ENCODE measurements at regions not wholly inside any gene's neighbourhood (a gene's known extent, or its start where the extent isn't known, plus 50 kb on each side); places are given as distances from the start of the nearest gene placed in this dataset.

DNA sequence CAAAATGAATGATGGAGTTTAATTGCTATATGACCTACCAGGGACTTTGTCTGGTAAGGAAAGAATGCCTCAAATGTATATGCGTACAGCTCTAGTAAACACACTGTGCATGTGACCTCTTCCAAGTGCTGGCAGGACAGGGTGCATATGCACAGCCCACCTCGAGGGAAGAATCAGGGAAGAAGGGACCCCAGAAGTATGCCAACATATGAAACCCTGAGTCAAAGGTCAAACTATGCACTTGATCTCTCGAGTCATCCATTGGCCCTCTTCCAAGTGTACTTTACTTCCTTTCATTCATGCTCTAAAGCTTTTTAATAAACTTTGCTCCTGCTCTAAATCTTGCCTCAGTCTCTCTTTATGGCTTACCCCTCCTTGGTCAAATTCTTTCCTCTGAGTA is 804.6 kb upstream of the COX7C start:
- Histone ChIP-seq H3K27me3 (ENCODE audit: control insufficient read depth, insufficient read depth, low read length) (no peaks in the 10 kb centered on the region), H3K4me3 (ENCODE audit: low read depth, low read length) (no peak overlapping the region), H3K9me3 (ENCODE audit: control insufficient read depth in 2 of 2, low read length in 2 of 2) (no peaks in the 10 kb centered on the region), H3K4me1 (ENCODE audit: control insufficient read depth, insufficient read depth, low read length, poor library complexity, severe bottlenecking) (no peaks in the 10 kb centered on the region), H3K27ac (ENCODE audit: insufficient read depth, low read length, poor library complexity, severe bottlenecking) (no peak overlapping the region), H3K36me3 (ENCODE audit: control insufficient read depth, insufficient read depth, low read length) (no peaks in the 10 kb centered on the region)
- DNase-seq = no peak
- no peak overlapping the region for H3K4me3 Mint-ChIP-seq
- H3K36me3 Mint-ChIP-seq = no peaks in the 10 kb centered on the region
- H3K27me3 Mint-ChIP-seq = no peaks in the 10 kb centered on the region
- peaks cover under 1 to 5% (median 3%) of the 10 kb centered on the region in 7 donors for H3K9me3 Mint-ChIP-seq
- H3K4me1 Mint-ChIP-seq = no peaks in the 10 kb centered on the region
- H3K27ac Mint-ChIP-seq = no peak overlapping the region
- ATAC-seq (ENCODE audit: low read depth in 2 of 2) = no peak

DNA sequence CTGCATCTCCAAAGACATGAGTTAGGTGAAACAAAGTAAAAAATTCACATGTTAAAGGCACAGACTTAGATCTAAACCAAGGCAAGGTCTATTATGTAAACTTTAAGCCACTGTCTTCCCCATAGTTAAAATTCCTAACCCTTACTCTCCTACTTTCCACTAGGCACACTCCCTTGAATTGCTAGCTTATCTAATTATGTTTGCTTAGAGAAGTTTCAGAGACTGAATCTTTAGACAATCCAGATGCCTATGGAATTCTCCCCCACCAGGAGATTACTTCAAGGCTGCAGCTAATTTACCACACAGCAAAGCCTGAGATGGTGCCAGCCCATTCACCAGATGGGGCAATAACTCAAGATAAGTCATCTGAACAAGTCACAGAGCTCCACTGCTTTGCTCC is 803.1 kb upstream of the COX7C start:
- H3K27ac ChIP-seq (ENCODE audit: insufficient read depth, low read length, poor library complexity, severe bottlenecking) = no peak overlapping the region
- H3K4me1 Mint-ChIP-seq = no peaks in the 10 kb centered on the region

DNA sequence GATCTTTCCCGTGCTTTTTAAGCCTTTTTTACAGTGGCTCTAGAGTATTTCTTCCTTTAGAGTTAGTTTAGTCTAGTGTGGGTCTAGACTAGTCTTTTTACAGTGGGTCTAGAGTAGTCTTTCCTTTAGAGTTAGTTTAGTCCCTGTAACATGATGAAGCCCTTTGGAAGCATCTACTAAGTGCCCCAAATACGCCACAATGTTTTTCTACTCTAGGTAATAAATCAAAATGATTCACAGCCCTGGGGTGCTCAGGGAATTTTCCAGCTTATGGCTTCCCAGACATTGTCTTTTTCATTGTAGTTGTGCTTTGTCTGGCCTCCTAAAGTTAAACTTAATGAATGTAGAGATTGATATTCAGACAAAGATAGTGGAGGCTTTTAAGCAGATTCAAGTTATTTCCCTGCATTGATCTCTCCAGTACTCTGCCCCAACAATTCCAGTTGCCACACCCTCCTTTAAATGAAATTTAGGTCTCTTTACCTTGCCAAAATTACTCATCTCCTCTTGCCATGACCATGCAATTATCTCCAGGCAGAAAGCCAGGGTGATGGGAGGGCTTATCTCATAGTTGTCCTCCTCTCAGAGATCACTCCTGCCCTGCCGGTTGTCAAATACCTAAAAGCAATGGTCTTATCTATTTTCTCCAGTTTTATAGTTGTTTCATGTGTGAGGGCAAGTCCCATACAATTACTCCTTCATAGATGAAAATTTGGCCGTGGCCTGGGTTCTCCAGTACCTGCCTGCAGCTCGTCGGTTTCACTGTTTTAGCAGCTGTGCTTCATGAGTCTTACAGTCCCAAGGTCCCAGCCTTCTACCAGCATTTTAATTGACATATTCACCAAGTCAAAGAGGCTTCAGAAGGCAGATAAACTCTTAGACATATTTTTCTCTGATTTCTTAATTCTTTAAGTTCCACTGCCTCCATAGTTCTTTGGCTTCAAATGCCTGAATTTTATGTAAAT is 794.0 kb upstream of the COX7C start:
- Histone ChIP-seq H3K4me1 (ENCODE audit: control insufficient read depth, insufficient read depth, low read length, poor library complexity, severe bottlenecking) (no peaks in the 10 kb centered on the region), H3K9me3 (ENCODE audit: control insufficient read depth in 2 of 2, low read length in 2 of 2) (no peaks in the 10 kb centered on the region), H3K4me3 (ENCODE audit: low read depth, low read length) (no peak overlapping the region), H3K27me3 (ENCODE audit: control insufficient read depth, insufficient read depth, low read length) (no peaks in the 10 kb centered on the region), H3K36me3 (ENCODE audit: control insufficient read depth, insufficient read depth, low read length) (no peaks in the 10 kb centered on the region), H3K27ac (ENCODE audit: insufficient read depth, low read length, poor library complexity, severe bottlenecking) (no peak overlapping the region)
- no peaks in the 10 kb centered on the region for H3K27me3 Mint-ChIP-seq
- no peaks in the 10 kb centered on the region for H3K4me1 Mint-ChIP-seq
- no peaks in the 10 kb centered on the region for H3K36me3 Mint-ChIP-seq
- peaks cover 0 to 3% (median 1%) of the 10 kb centered on the region in 7 donors for H3K9me3 Mint-ChIP-seq
- no peak overlapping the region for H3K27ac Mint-ChIP-seq
- ATAC-seq (ENCODE audit: low read depth in 2 of 2) (no peak), DNase-seq (no peak)
- H3K4me3 Mint-ChIP-seq = no peak overlapping the region

More for the DNA sequence above, 803.1 kb upstream of the COX7C start:
- H3K4me3 ChIP-seq (ENCODE audit: low read depth, low read length) = no peak overlapping the region
- H3K9me3 ChIP-seq (ENCODE audit: control insufficient read depth in 2 of 2, low read length in 2 of 2) = no peaks in the 10 kb centered on the region
- H3K27me3 ChIP-seq (ENCODE audit: control insufficient read depth, insufficient read depth, low read length) = no peaks in the 10 kb centered on the region
- H3K4me1 ChIP-seq (ENCODE audit: control insufficient read depth, insufficient read depth, low read length, poor library complexity, severe bottlenecking) = no peaks in the 10 kb centered on the region
- DNase-seq (no peak), ATAC-seq (ENCODE audit: low read depth in 2 of 2) (no peak)
- Mint-ChIP-seq H3K27ac (no peak overlapping the region), H3K9me3 (peaks cover 0 to 5% (median 2%) of the 10 kb centered on the region in 7 donors), H3K36me3 (no peaks in the 10 kb centered on the region), H3K4me3 (no peak overlapping the region), H3K27me3 (no peaks in the 10 kb centered on the region)
- no peaks in the 10 kb centered on the region for H3K36me3 ChIP-seq (ENCODE audit: control insufficient read depth, insufficient read depth, low read length)

DNA sequence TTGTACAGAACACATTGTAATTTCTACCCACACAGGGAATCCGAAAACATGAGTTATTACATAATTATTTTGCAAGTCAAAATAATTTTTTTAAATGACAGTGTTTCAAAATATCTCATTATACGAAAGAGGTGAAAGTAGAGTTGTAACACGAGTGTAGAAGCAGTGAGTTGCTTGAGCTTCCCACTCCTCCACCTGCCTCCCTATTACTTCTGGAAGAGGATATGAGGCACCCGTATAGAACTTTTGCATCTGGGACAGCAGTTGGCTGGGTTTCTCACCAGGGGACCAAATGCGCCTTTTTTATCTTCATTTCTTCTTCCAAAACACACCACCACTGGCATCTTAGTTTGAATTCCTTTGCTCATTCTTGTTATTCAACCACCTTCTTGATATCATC is 779.0 kb upstream of the COX7C start:
- DNase-seq (no peak), ATAC-seq (ENCODE audit: low read depth in 2 of 2) (no peak)
- Mint-ChIP-seq H3K36me3 (no peaks in the 10 kb centered on the region), H3K27ac (no peak overlapping the region), H3K4me3 (no peak overlapping the region), H3K9me3 (peaks cover 3 to 12% (median 5%) of the 10 kb centered on the region in 7 donors), H3K27me3 (no peaks in the 10 kb centered on the region), H3K4me1 (peaks cover 0 to 5% (median 0%) of the 10 kb centered on the region in 4 donors)
- Histone ChIP-seq H3K27ac (ENCODE audit: insufficient read depth, low read length, poor library complexity, severe bottlenecking) (no peak overlapping the region), H3K4me1 (ENCODE audit: control insufficient read depth, insufficient read depth, low read length, poor library complexity, severe bottlenecking) (no peaks in the 10 kb centered on the region), H3K9me3 (ENCODE audit: control insufficient read depth in 2 of 2, low read length in 2 of 2) (no peaks in the 10 kb centered on the region), H3K36me3 (ENCODE audit: control insufficient read depth, insufficient read depth, low read length) (no peaks in the 10 kb centered on the region), H3K4me3 (ENCODE audit: low read depth, low read length) (no peak overlapping the region), H3K27me3 (ENCODE audit: control insufficient read depth, insufficient read depth, low read length) (no peaks in the 10 kb centered on the region)

DNA sequence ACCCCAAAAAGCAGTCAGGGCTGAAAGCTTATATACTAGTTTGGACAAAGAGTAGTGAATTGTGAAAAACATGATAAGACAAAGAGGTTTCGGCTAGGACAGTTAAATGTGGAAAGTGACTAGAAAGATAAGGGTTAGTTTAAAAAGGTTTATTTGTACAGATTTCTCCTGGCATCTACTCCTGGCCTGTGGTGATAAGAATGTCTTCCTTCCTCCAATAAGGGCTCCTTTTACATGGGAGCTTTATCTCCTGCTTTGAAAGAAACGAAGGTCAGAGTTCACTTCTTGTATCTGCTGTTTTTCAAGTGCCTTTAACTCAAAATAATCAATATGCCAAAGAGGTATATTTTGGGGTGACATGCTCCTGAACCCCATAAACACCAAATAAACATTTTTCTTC is 776.1 kb upstream of the COX7C start:
- no peak overlapping the region for H3K4me3 Mint-ChIP-seq
- Histone ChIP-seq H3K36me3 (ENCODE audit: control insufficient read depth, insufficient read depth, low read length) (no peaks in the 10 kb centered on the region), H3K4me3 (ENCODE audit: low read depth, low read length) (no peak overlapping the region), H3K27ac (ENCODE audit: insufficient read depth, low read length, poor library complexity, severe bottlenecking) (no peak overlapping the region), H3K4me1 (ENCODE audit: control insufficient read depth, insufficient read depth, low read length, poor library complexity, severe bottlenecking) (no peaks in the 10 kb centered on the region), H3K9me3 (ENCODE audit: control insufficient read depth in 2 of 2, low read length in 2 of 2) (peaks cover 0 to 3% of the 10 kb centered on the region in 2 experiments), H3K27me3 (ENCODE audit: control insufficient read depth, insufficient read depth, low read length) (no peaks in the 10 kb centered on the region)
- H3K36me3 Mint-ChIP-seq = no peaks in the 10 kb centered on the region
- no peak overlapping the region for H3K27ac Mint-ChIP-seq
- ATAC-seq (ENCODE audit: low read depth in 2 of 2) (no peak), DNase-seq (no peak)
- H3K9me3 Mint-ChIP-seq = peaks cover 0 to 10% (median 2%) of the 10 kb centered on the region in 7 donors
- H3K4me1 Mint-ChIP-seq = no peaks in the 10 kb centered on the region
- H3K27me3 Mint-ChIP-seq = no peaks in the 10 kb centered on the region

DNA sequence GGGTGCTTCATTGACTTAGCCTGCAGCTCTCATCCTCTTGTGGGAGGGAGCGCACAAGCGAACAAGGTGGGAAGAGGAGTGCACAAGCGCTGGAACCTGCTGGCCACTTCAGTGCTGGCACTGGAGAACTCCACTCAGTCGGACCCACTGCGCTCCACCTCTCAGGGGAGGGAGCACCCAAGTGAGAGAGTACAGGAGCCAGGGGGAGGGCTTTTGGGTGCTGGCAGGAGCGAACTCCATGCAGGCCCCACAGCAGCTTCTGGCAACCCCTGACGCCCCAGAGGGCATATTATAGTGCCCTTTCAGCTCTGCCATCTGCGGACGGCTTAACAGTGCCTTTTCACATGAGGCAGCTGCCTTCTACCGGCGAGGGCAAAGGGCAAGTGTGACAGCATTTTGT is 774.2 kb upstream of the COX7C start:
- H3K4me1 Mint-ChIP-seq = no peaks in the 10 kb centered on the region
- H3K27me3 Mint-ChIP-seq = no peaks in the 10 kb centered on the region
- H3K36me3 ChIP-seq (ENCODE audit: control insufficient read depth, insufficient read depth, low read length) = no peaks in the 10 kb centered on the region
- no peak overlapping the region for H3K27ac Mint-ChIP-seq
- H3K4me3 Mint-ChIP-seq = no peak overlapping the region
- DNase-seq (no peak), ATAC-seq (ENCODE audit: low read depth in 2 of 2) (no peak)
- no peaks in the 10 kb centered on the region for H3K36me3 Mint-ChIP-seq
- H3K4me3 ChIP-seq (ENCODE audit: low read depth, low read length) = no peak overlapping the region
- no peaks in the 10 kb centered on the region for H3K4me1 ChIP-seq (ENCODE audit: control insufficient read depth, insufficient read depth, low read length, poor library complexity, severe bottlenecking)
- H3K9me3 ChIP-seq (ENCODE audit: control insufficient read depth in 2 of 2, low read length in 2 of 2) = peaks cover 0 to 3% of the 10 kb centered on the region in 2 experiments
- no peaks in the 10 kb centered on the region for H3K27me3 ChIP-seq (ENCODE audit: control insufficient read depth, insufficient read depth, low read length)
- no peak overlapping the region for H3K27ac ChIP-seq (ENCODE audit: insufficient read depth, low read length, poor library complexity, severe bottlenecking)
- H3K9me3 Mint-ChIP-seq = peaks cover 0 to 10% (median 2%) of the 10 kb centered on the region in 7 donors

DNA sequence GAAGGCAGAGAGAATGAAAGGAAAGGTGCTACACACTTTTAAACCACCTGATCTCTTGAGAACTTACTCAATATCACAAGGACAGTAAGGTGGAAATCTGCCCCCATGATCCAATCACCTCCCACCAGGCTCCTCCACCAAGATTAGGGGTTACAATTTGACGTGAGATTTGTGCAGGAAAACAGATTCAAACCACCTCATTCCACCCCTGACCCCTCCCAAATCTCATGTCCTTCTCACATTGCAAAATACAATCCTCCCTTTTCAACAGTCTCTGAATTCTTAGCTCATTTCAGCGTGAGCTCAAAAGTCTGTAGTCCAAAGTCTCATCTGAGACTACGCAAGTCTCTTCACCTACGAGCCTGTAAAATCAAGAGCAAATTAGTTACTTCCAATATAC is 768.3 kb upstream of the COX7C start:
- Histone ChIP-seq H3K36me3 (ENCODE audit: control insufficient read depth, insufficient read depth, low read length) (no peaks in the 10 kb centered on the region), H3K27me3 (ENCODE audit: control insufficient read depth, insufficient read depth, low read length) (no peaks in the 10 kb centered on the region), H3K9me3 (ENCODE audit: control insufficient read depth in 2 of 2, low read length in 2 of 2) (peaks cover 0 to 3% of the 10 kb centered on the region in 2 experiments), H3K4me3 (ENCODE audit: low read depth, low read length) (no peak overlapping the region), H3K4me1 (ENCODE audit: control insufficient read depth, insufficient read depth, low read length, poor library complexity, severe bottlenecking) (no peaks in the 10 kb centered on the region), H3K27ac (ENCODE audit: insufficient read depth, low read length, poor library complexity, severe bottlenecking) (no peak overlapping the region)
- Mint-ChIP-seq H3K4me3 (no peak overlapping the region), H3K27me3 (no peaks in the 10 kb centered on the region), H3K9me3 (peaks cover 0 to 14% (median 4%) of the 10 kb centered on the region in 7 donors), H3K4me1 (no peaks in the 10 kb centered on the region), H3K27ac (no peak overlapping the region), H3K36me3 (no peaks in the 10 kb centered on the region)
- no peak for DNase-seq
- no peak for ATAC-seq (ENCODE audit: low read depth in 2 of 2)

DNA sequence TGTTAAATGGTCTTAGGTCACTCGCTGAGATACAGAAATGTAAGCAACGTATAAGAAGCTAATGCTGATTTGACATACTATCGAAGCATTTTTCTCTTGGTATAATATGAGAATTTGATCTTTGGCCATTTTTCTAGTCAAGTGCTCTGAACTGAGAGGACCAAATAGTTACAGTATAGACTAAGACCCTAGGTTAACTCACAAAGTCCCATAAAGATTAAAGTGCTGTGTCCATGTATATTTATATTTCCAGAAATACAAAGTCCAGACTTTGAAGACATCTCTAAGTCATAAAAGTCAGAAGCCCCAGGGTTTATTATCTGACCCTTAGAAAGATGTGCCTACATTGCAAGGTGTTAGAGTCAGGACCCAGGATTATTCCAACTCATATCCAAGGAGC is 752.4 kb upstream of the COX7C start:
- H3K36me3 Mint-ChIP-seq = no peaks in the 10 kb centered on the region
- Histone ChIP-seq H3K27ac (ENCODE audit: insufficient read depth, low read length, poor library complexity, severe bottlenecking) (no peak overlapping the region), H3K4me1 (ENCODE audit: control insufficient read depth, insufficient read depth, low read length, poor library complexity, severe bottlenecking) (no peaks in the 10 kb centered on the region), H3K27me3 (ENCODE audit: control insufficient read depth, insufficient read depth, low read length) (no peaks in the 10 kb centered on the region), H3K4me3 (ENCODE audit: low read depth, low read length) (no peak overlapping the region), H3K36me3 (ENCODE audit: control insufficient read depth, insufficient read depth, low read length) (no peaks in the 10 kb centered on the region), H3K9me3 (ENCODE audit: control insufficient read depth in 2 of 2, low read length in 2 of 2) (no peaks in the 10 kb centered on the region)
- ATAC-seq (ENCODE audit: low read depth in 2 of 2) = no peak
- peaks cover 3 to 10% (median 7%) of the 10 kb centered on the region in 7 donors for H3K9me3 Mint-ChIP-seq
- H3K27ac Mint-ChIP-seq = no peak overlapping the region
- no peak overlapping the region for H3K4me3 Mint-ChIP-seq
- no peak for DNase-seq
- H3K4me1 Mint-ChIP-seq = no peaks in the 10 kb centered on the region
- no peaks in the 10 kb centered on the region for H3K27me3 Mint-ChIP-seq
